ENCODE measurements at regions not wholly inside any gene's neighbourhood (a gene's known extent, or its start where the extent isn't known, plus 50 kb on each side); places are given as distances from the start of the nearest gene placed in this dataset.
"Not testable (repeated sequence)": the region's sequence is repeated elsewhere in the genome, so short reads cannot be mapped to it uniquely, and the experiment has no call there.

- no peak for DNase-seq
These were observed 216.9 kb upstream of the RXFP2 start for GRCh38 chr13:31522396-31522795.

GRCh38 chr13:31528176-31528575 lies 211.2 kb upstream of the RXFP2 start:
- DNase-seq = no peak

- no peak for DNase-seq
These were observed 210.6 kb upstream of the RXFP2 start for GRCh38 chr13:31528758-31529157.

GRCh38 chr13:31530922-31531321 lies 208.4 kb upstream of the RXFP2 start:
- DNase-seq = no peak

- DNase-seq = no peak
These were observed 202.3 kb upstream of the RXFP2 start for GRCh38 chr13:31537052-31537451.

- no peak for DNase-seq
These were observed 201.0 kb upstream of the RXFP2 start for GRCh38 chr13:31538067-31539042.

- DNase-seq = no peak
These were observed 199.0 kb upstream of the RXFP2 start for GRCh38 chr13:31540281-31540680.

GRCh38 chr13:31543190-31543589 lies 196.1 kb upstream of the RXFP2 start:
- no peak for DNase-seq

GRCh38 chr13:31545616-31546015 lies 193.7 kb upstream of the RXFP2 start:
- no peak for DNase-seq

GRCh38 chr13:31556376-31556775 lies 182.9 kb upstream of the RXFP2 start:
- DNase-seq = no peak

- not testable (repeated sequence) for DNase-seq
These were observed 155.1 kb upstream of the RXFP2 start for GRCh38 chr13:31584221-31584620.

- no peak for DNase-seq
These were observed 151.5 kb upstream of the RXFP2 start for GRCh38 chr13:31587698-31588266.

- DNase-seq = no peak
These were observed 151.0 kb upstream of the RXFP2 start for GRCh38 chr13:31588316-31588715.

- DNase-seq = no peak
These were observed 150.4 kb upstream of the RXFP2 start for GRCh38 chr13:31588893-31589292.

- no peak for DNase-seq
These were observed 147.6 kb upstream of the RXFP2 start for GRCh38 chr13:31591642-31592233.

GRCh38 chr13:31594056-31594455 lies 145.3 kb upstream of the RXFP2 start:
- no peak for DNase-seq

- no peak for DNase-seq
These were observed 143.8 kb upstream of the RXFP2 start for GRCh38 chr13:31595563-31595962.

GRCh38 chr13:31598990-31599389 lies 140.3 kb upstream of the RXFP2 start:
- DNase-seq = no peak

GRCh38 chr13:31605076-31605860 lies 134.1 kb upstream of the RXFP2 start:
- no peak for DNase-seq

- DNase-seq = not testable (repeated sequence)
These were observed 131.8 kb upstream of the RXFP2 start for GRCh38 chr13:31607531-31607930.

GRCh38 chr13:31608780-31609179 lies 130.5 kb upstream of the RXFP2 start:
- DNase-seq = not testable (repeated sequence)

- no peak for DNase-seq
These were observed 128.9 kb upstream of the RXFP2 start for GRCh38 chr13:31610270-31610998.

Measured in stimulated activated CD4-positive, alpha-beta T cell treated with anti-CD3 and anti-CD28 coated beads, Interleukin-12 subunit alpha, Interleukin-12 subunit beta, amount 100 ng/mL, for 4 hours (primary cell).